DND-41 (cell line): ENCODE measurements at regions not wholly inside any gene's neighbourhood (a gene's known extent, or its start where the extent isn't known, plus 50 kb on each side); places are given as distances from the start of the nearest gene placed in this dataset.

Experiments used
- CTCF ChIP-seq: IDR thresholded peaks from 2 replicates; pipeline ENCODE4 v1.5.1; 2012; ENCODE audit warnings: borderline replicate concordance, low read length, moderate library complexity, mild to moderate bottlenecking; ENCODE audit not compliant: poor library complexity, severe bottlenecking; ENCODE audit errors: extremely low read depth
- EZH2 ChIP-seq: IDR thresholded peaks from 3 replicates; pipeline ENCODE4 v1.6.1; 2012; ENCODE audit warnings: borderline replicate concordance, low read depth, mild to moderate bottlenecking, moderate library complexity, low read length, inconsistent platforms; ENCODE audit not compliant: severe bottlenecking

GRCh38 chr2:239522740-239523119 lies 121.9 kb upstream of the HDAC4 start:
- TF ChIP-seq CTCF (no peak), EZH2 (no peak)
